Heart left ventricle (tissue), 13 donors: ENCODE measurements at regions not wholly inside any gene's neighbourhood (a gene's known extent, or its start where the extent isn't known, plus 50 kb on each side); places are given as distances from the start of the nearest gene placed in this dataset.

Source experiments
- CTCF ChIP-seq, 12 donors: fragments of 200-600 bp; sonication (generic) in 4 of 12; IDR thresholded peaks; one replicate each; pipeline versions ENCODE4 v1.5.0 to v1.8.0; 2018 to 2022; ENCODE audit warnings: antibody characterized with exemption in 12 of 12, mild to moderate bottlenecking in 5 of 12
- POLR2A ChIP-seq, 2 donors: fragments of 450-650 bp; IDR thresholded peaks; one replicate each; pipeline ENCODE4 v1.6.1; 2017; ENCODE audit warnings: antibody characterized with exemption in 2 of 2, mild to moderate bottlenecking in 2 of 2, moderate library complexity in 2 of 2
- donor health status: ischemic (EF 13 %, LVEDD 7.1; RV severe dilation, severe dysfunction).
- donor health status: DM: no; HTN: yes; CAD: no.
- donor health status: DM: no; HTN: no; CAD: no.
- donor health status: ischemic (EF 25% LVEDD 6.9; RV normal size, moderate dysfunction).
- donor health status: ischemic (EF 25% LVEDD 5.7; RV mildly dilated, moderate dysfunction).
- donor health status: ischemic (EF 35%, LVEDD 5.7; RV mildly dilated, moderate dysfunction).
- donor health status: nonischemic (EF 11% LVEDD 7.7; RV severe dilation, severe dysfunction).
- donor health status: DM: yes; HTN: yes; CAD: no.
- donor health status: PGD.
- donor health status: ischemic (EF 29% LVEDD 5.4; RV normal size, mild dysfunction).
- donor health status: nonischemic (EF 23%, LVEDD 6.1; RV moderate dilation, normal function).

DNA sequence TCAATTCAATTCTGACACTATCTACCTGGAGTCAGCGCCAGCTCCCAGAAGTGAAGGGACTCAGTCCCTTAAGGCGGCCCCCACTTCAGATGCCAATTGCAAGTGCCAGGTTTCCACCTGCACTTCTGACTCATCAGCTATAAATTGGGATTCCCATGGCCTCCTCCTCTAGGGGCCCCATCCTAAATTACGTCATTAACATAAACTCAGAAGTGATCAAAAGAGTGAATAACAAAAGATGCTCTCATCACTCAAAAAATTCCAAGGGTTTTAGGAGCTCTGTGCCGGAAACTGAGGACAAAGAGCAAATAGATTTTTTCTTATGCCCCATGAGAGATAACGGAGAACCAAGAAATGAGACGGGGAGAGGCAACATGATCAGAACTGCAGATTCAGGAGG is 148.6 kb upstream of the IRX6 start:
- TF ChIP-seq CTCF (IDR thresholded peaks at IDR 0.05) (no peak), POLR2A (IDR thresholded peaks at IDR 0.05) (no peak)
